PC-3 (cell line): ENCODE measurements at regions not wholly inside any gene's neighbourhood (a gene's known extent, or its start where the extent isn't known, plus 50 kb on each side); places are given as distances from the start of the nearest gene placed in this dataset.

ENCODE experiments used
- EZH2 ChIP-seq: fragments of 300-600 bp; sonication (generic); IDR thresholded peaks from one replicate; pipeline ENCODE4 v1.6.1; 2017; ENCODE audit warnings: antibody characterized with exemption, mild to moderate bottlenecking, low read length; ENCODE audit not compliant: unreplicated experiment
- EZH2phosphoT487 ChIP-seq: fragments of 300-600 bp; sonication (generic); IDR thresholded peaks from 2 replicates; pipeline ENCODE4 v1.6.1; 2018; ENCODE audit warnings: mild to moderate bottlenecking, antibody characterized with exemption, low read length, borderline replicate concordance
- TF ChIP-seq, protein P1 (sequence below): fragments of 300-600 bp; sonication (generic); conservative IDR thresholded peaks from 2 replicates; pipeline ENCODE4 v1.5.1; 2017; ENCODE audit warnings: antibody characterized with exemption, low read depth, mild to moderate bottlenecking, low read length

DNA sequence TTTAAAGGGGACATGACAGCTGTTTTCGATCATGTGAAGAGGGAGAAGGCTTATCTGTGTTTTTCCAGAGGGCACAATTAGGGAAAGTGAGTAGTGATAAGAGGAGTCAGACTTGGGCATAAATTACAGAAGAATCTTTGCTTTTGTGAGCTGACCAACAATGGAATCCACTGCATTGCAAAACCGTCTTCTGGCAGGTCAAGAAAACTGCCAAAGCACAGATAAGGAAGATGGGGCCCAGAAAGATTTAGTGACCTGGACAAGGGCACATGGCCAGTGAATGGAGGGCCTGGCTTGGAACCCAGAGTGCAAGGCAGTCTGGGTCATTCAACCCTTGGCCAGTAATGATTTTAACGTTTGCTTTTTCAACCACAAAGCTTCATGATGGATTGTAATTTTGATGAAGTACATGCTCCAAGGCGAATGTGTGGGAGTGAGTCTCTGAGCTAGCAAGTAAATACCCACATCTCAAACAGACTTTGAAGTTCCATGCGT lies 153.2 kb upstream of the MAST4 start:
- no peak for TF ChIP-seq EZH2
- TF ChIP-seq, protein P1, sequence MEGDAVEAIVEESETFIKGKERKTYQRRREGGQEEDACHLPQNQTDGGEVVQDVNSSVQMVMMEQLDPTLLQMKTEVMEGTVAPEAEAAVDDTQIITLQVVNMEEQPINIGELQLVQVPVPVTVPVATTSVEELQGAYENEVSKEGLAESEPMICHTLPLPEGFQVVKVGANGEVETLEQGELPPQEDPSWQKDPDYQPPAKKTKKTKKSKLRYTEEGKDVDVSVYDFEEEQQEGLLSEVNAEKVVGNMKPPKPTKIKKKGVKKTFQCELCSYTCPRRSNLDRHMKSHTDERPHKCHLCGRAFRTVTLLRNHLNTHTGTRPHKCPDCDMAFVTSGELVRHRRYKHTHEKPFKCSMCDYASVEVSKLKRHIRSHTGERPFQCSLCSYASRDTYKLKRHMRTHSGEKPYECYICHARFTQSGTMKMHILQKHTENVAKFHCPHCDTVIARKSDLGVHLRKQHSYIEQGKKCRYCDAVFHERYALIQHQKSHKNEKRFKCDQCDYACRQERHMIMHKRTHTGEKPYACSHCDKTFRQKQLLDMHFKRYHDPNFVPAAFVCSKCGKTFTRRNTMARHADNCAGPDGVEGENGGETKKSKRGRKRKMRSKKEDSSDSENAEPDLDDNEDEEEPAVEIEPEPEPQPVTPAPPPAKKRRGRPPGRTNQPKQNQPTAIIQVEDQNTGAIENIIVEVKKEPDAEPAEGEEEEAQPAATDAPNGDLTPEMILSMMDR: no peak
- TF ChIP-seq EZH2phosphoT487: no peak
